ENCODE measurements at regions not wholly inside any gene's neighbourhood (a gene's known extent, or its start where the extent isn't known, plus 50 kb on each side); places are given as distances from the start of the nearest gene placed in this dataset.

DNA sequence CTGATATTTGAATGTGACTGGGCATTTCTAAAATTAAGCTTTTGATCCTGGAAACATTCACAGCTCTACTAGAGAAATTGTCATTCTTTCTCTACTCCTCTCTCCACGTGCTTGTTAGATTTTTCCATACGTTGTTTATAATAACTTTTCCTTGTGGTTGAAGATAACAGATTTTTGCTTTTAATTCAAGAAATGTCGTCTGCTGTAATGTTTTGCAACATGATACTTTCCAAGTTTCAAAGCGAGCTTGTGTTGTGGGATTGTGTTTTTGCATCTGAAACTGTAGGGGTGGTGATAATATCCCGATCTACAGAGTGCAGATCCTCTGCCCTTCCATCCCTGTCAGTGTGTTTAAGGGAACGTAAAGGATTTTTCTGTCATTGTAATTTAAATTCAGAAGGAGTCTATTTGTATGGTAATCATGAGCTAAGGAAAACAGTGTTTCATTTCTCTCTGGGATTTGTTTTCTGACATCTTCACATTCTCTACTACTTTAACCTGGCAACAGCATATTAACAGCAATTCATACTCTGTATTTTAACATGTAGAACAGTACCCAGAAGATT, 321.4 kb downstream of the FAT3 start:
- no peak for DNase-seq
- no peak overlapping the region for H3K27ac ChIP-seq
- H3K36me3 ChIP-seq (replicated peaks): no peaks in the 10 kb centered on the region
- no peak overlapping the region for H3K4me3 ChIP-seq (ENCODE audit: low read depth, low read length)
- TF ChIP-seq, protein P1, sequence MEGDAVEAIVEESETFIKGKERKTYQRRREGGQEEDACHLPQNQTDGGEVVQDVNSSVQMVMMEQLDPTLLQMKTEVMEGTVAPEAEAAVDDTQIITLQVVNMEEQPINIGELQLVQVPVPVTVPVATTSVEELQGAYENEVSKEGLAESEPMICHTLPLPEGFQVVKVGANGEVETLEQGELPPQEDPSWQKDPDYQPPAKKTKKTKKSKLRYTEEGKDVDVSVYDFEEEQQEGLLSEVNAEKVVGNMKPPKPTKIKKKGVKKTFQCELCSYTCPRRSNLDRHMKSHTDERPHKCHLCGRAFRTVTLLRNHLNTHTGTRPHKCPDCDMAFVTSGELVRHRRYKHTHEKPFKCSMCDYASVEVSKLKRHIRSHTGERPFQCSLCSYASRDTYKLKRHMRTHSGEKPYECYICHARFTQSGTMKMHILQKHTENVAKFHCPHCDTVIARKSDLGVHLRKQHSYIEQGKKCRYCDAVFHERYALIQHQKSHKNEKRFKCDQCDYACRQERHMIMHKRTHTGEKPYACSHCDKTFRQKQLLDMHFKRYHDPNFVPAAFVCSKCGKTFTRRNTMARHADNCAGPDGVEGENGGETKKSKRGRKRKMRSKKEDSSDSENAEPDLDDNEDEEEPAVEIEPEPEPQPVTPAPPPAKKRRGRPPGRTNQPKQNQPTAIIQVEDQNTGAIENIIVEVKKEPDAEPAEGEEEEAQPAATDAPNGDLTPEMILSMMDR (IDR thresholded peaks at IDR 0.05; ENCODE audit: low read depth, low read length, missing control alignments): no peak
- H3K27me3 ChIP-seq (replicated peaks): no peaks in the 10 kb centered on the region
- in situ Hi-C loops (cut with HindIII; ENCODE audit: low pct_ligation_motif_present, low sequenced_read_pairs): no loop called here

DNA sequence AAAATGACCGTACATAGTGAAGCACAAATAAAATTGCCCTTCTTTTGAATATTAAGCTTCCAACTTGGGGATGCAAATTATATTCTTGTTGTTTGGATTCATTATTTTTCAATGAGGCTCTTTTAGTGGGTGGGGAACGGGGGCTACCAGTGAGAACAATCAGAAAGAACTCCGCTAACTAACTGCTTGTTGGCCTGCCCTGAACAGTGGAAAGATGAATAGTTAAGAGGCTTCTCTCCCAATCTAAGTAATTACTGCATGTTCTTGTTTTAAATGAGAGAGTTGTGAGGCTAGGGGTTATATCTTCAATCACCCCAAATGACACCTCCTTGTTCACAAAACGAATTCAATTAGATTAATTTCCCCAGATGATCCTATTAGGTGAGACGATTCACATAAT, 322.0 kb downstream of the FAT3 start:
- in situ Hi-C loops (cut with HindIII; ENCODE audit: low pct_ligation_motif_present, low sequenced_read_pairs): no loop called here

DNA sequence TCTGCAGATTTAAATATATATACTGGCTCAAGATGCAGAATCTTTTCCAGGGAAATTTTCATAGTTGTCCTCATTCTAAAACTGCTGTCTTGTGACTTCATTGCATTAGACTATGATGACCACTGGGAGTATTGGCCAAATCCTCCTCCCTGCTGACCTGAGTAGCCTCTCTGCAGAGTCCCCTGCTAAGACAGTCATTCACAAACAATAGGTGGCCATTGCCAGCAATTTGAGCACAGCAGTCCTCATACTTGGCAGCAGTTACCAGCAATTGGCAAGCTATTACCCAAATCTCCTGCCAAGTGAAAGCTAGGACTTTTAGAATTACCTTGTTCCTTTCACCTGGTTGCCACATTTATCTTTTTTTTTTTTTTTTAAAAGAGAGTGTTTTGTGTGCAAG, 325.8 kb downstream of the FAT3 start:
- H3K4me3 ChIP-seq (ENCODE audit: low read depth, low read length): no peak overlapping the region
- in situ Hi-C loops (cut with HindIII; ENCODE audit: low pct_ligation_motif_present, low sequenced_read_pairs): no loop called here

More for the DNA sequence above, 322.0 kb downstream of the FAT3 start:
- Histone ChIP-seq H3K27me3 (replicated peaks) (no peaks in the 10 kb centered on the region), H3K27ac (no peak overlapping the region), H3K36me3 (replicated peaks) (no peaks in the 10 kb centered on the region), H3K4me3 (ENCODE audit: low read depth, low read length) (no peak overlapping the region)
- DNase-seq: no peak
- TF ChIP-seq, protein P1 (IDR thresholded peaks at IDR 0.05; ENCODE audit: low read depth, low read length, missing control alignments): no peak

GRCh38 chr11:92550871-92551270, 326.3 kb downstream of the FAT3 start:
- no peak for DNase-seq
- Histone ChIP-seq H3K27ac (no peak overlapping the region), H3K36me3 (replicated peaks) (no peaks in the 10 kb centered on the region), H3K4me3 (ENCODE audit: low read depth, low read length) (no peak overlapping the region), H3K27me3 (replicated peaks) (no peaks in the 10 kb centered on the region)
- TF ChIP-seq, protein P1 (IDR thresholded peaks at IDR 0.05; ENCODE audit: low read depth, low read length, missing control alignments): no peak
- in situ Hi-C loops (cut with HindIII; ENCODE audit: low pct_ligation_motif_present, low sequenced_read_pairs): no loop called here

More for the DNA sequence above, 325.8 kb downstream of the FAT3 start:
- H3K27me3 ChIP-seq (replicated peaks): no peaks in the 10 kb centered on the region
- H3K36me3 ChIP-seq (replicated peaks): no peaks in the 10 kb centered on the region
- DNase-seq: no peak
- TF ChIP-seq, protein P1 (IDR thresholded peaks at IDR 0.05; ENCODE audit: low read depth, low read length, missing control alignments): no peak
- H3K27ac ChIP-seq: no peak overlapping the region

DNA sequence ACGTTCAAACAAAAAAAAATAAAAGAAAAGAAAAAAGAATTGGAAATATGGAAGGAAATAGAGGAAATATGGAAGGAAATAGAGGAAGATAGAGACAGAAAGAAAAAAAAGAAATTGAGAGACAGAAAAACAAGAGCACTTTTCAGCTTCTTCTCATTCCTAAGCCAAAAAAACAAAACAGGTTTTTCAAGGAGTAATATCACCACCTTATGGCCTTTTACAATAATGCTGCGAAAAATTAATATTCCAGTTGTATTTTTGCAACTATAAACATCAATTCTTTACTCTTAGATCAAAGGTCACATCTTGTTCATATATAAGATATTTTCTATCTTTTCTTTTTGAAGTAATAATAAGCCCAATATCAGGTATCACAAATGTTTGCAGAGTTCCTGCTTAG, 328.3 kb downstream of the FAT3 start:
- Histone ChIP-seq H3K27ac (no peak overlapping the region), H3K27me3 (replicated peaks) (no peaks in the 10 kb centered on the region), H3K4me3 (ENCODE audit: low read depth, low read length) (no peak overlapping the region), H3K36me3 (replicated peaks) (no peaks in the 10 kb centered on the region)
- in situ Hi-C loops (cut with HindIII; ENCODE audit: low pct_ligation_motif_present, low sequenced_read_pairs): no loop called here
- no peak for DNase-seq
- TF ChIP-seq, protein P1 (IDR thresholded peaks at IDR 0.05; ENCODE audit: low read depth, low read length, missing control alignments): no peak

GRCh38 chr11:92554688-92555087, 330.1 kb downstream of the FAT3 start:
- in situ Hi-C loops (cut with HindIII; ENCODE audit: low pct_ligation_motif_present, low sequenced_read_pairs): no loop called here
- Histone ChIP-seq H3K36me3 (replicated peaks) (no peaks in the 10 kb centered on the region), H3K27me3 (replicated peaks) (no peaks in the 10 kb centered on the region), H3K27ac (no peak overlapping the region), H3K4me3 (ENCODE audit: low read depth, low read length) (no peak overlapping the region)
- TF ChIP-seq, protein P1 (IDR thresholded peaks at IDR 0.05; ENCODE audit: low read depth, low read length, missing control alignments): no peak
- no peak for DNase-seq

Data from brain microvascular endothelial cell (primary cell).